ENCODE measurements at regions not wholly inside any gene's neighbourhood (a gene's known extent, or its start where the extent isn't known, plus 50 kb on each side); places are given as distances from the start of the nearest gene placed in this dataset.
"Not testable (repeated sequence)": the region's sequence is repeated elsewhere in the genome, so short reads cannot be mapped to it uniquely, and the experiment has no call there.

DNA sequence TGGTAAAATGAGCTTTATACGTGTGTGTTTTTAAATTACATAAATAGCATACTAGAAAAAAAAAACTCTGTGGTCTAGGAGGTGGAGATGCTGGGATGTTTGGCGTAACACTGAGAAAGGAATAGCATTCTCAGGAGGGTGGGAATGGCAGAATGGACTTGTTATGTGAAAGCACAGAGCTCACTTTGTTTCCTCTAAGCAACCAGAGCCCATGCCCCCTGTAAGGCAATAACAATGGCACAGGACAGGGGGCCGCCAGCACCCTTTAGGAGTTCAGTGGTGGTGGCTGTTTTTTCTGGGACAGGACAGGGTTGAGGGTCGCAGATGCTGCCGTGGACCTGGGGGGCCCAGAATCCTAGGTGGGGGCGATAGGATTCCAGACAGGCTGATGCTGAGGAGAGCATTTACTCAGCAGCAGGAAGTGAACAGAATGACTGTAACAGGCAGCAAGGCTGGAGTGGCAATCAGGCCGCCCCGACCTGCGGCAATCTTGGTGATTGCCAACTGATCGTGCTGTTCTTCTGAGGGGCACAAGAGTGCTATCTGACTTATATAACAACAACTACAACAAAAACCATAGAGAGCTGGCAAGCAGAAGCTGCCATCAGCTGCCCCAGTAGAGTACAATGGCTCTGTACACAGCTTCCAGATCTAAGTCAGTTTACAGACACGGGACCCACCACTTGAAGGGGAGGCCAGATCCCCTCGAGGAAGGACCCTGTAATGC, 160.4 kb downstream of the UACA start:
- DNase-seq = no peak

- DNase-seq = no peak
Measured at GRCh38 chr15:70602281-70602680, 161.1 kb downstream of the UACA start.

DNA sequence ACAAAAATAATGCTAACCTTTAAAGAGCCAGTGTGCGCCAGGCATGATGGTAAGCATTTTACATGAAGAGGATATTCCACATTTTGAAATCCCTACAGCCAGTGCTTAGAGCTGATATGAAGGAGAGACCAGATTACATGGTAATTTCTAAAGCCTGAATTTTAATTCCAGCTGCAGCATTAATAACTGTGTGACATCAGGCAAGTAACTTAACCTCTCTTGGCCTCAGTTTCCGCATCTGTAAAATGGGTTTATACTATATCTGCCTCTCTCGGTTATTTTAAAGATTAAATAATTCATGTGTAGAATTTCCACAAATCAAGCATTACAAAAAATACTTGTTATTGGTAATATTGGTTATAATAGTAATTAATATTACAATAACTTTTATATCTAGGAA, 165.4 kb downstream of the UACA start:
- DNase-seq = no peak

GRCh38 chr15:70597056-70597603, 166.2 kb downstream of the UACA start:
- DNase-seq = no peak

GRCh38 chr15:70596354-70597055, 166.9 kb downstream of the UACA start:
- no peak for DNase-seq

- no peak for DNase-seq
Measured at GRCh38 chr15:70593795-70594194, 169.6 kb downstream of the UACA start.

GRCh38 chr15:70589728-70590127, 173.6 kb downstream of the UACA start:
- DNase-seq = no peak

- DNase-seq = peak; percentile 91
Measured at GRCh38 chr15:70589221-70589620, 174.1 kb downstream of the UACA start.

DNA sequence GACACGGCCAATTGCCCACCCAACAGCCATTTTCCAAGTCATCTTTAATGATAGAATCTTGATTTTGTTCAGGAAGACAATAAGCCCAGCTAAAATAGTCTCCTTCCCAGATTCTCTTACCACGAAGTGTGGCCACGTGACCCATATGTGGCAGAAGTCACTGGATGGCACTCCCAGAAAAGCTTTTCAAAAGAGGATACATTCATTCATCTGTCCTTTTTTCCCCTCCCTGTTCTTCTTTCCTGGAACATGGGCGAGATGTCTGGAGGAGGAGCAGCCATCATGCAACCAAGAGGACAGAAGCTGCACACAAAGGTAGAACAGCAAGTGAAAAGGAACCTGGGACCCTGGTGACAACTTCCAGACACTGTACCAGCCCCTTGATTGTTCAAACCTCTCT, 174.7 kb downstream of the UACA start:
- DNase-seq = no peak

DNA sequence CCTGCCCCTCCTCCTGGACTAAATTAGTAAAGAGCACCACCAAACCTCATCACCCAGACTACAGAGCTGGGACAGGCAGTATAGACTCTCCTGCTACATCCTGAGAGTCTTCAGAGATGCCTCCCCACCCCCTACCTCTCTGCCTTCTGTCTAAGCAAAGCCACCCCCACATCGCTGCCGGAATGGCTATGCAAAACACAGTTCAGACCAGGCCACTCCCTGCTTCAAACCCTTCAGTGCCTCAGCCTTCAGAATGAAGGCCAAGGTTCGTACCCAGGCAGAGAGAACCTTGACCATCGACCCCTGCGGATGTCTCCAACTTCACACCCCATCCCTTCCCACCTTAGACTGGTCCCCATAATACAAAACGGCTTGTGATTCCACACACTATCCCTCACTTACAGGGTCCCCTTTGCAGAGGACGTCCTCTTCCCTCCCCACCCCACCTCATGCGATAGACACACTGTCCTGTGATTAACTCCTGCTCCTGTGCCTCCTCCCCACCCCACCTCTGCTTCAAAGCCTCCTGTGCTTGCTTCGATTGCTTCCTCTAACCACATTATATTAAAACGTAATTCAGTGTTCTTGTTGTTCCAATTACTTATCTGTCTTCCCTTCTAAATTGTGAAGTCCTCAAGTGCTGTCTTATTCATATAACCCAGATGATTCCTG, 175.3 kb downstream of the UACA start:
- DNase-seq = no peak

- DNase-seq = not testable (repeated sequence)
Measured at GRCh38 chr15:70587012-70587634, 176.2 kb downstream of the UACA start.

DNA sequence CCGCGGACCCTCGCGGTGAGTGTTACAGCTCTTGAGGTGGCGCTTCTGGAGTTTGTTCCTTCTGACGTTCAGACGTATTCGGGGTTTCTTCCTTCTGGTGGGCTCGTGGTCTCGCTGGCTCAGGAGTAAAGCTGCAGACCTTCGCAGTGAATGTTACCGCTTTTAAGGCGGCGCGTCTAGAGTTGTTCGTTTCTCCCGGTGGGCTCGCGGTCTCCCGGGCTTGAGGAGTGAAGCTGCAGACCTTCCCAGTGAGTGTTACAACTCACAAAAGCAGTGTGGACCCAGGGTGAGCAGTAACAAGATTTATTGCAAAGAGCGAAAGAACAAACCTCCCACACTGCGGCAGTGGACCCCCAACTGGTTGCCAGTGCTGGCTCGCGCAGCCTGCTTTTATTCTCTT, 177.1 kb downstream of the UACA start:
- DNase-seq = no peak

GRCh38 chr15:70585707-70586034, 177.7 kb downstream of the UACA start:
- no peak for DNase-seq

DNA sequence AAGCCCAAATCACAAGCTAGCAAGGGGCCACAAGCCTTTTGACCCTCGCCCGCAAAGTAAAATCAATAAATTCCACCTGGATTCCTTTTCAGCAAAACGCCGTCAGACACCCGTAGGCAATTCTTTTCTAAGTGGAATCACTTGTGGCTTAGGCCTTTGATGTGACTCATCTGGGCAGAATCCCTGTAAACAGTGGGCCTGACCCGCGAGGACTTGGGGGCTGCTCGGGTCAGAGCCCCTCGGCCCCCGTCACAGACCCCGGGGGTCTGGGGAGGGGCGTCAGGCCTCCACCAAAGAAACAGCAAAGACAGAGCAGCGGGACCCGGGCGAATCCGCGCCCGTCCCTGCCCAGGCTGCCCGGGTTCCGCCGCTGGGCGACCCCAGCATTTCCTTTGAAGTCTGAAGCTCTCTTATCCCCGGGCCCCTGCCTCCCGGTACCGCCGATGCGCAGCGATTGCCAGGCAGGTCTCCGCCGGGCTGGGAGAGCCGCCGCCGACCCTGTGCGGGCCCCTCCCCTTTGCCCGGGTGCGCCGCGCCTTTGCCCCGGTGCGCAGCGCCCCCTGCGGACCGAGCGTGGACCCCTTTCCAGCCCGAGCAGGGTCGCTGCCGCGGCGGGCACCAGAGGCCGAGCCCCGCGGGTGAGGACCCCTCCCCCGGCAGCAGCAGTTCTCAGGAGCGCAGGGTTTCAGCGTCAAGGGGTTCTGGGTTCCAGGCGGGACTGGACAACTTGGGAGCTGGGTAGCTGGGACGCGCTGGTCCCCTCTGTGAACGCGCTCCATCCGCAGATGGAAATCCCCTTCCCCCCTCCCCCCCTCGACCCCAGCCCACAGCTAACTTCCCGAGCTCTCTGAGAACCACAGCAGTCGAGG, 178.3 kb downstream of the UACA start:
- DNase-seq = no peak

DNA sequence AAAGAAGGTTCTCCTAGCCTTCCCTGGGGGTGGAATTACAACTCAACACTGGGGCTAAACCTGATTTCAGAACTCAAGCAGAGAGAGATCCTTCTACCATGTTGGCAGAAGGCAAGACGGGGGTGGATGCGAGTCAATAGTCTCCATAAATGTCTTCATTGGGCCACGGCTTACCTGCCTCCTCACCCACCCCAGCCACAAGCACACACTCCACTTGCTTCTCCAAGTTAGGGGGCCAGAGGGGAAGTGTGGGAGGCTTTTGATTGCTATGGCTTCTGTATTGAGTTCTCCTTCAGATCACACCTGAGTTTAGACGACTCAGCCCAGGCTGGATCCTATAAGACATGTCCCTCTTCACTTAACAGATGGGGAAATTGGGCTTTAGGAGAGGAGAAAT, 178.9 kb downstream of the UACA start:
- DNase-seq = no peak

- no peak for DNase-seq
Measured at GRCh38 chr15:70583006-70583405, 180.4 kb downstream of the UACA start.

DNA sequence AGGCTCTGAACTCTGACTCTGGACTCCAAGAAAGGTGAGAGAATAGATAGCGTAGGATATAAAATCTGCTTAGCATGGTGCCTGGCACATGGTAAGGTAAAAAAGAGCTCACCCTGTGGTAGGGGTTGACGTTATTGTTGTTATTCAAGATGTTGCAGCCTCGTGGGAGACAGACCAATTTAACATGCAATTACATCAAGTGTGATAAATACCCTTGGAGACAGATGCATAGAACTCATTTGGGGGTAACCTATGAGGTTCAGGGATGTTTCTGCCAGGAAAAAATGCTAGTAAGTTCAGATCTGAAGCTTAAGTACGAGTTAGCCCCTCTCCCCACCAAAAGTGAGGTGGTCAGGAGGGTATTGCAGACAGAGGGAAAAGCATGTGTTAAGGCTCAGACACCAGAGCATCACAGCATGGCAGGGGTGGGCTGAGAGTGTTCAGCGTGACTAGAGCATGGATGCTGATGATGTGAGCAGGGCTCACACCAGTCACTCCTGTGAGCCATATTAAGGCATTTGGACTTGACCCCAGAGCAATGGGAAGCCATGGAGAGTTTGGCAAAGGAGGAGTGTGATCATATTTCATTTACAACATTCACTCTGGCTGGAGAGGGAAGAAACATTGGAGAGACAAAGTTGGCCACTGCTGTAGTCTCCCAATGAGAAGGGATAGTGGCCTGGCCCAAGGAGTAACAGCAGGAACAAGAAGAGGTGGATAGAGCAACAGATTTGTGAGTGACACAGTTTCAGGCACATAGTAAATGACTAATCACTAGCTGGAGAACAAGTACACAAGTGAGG, 181.0 kb downstream of the UACA start:
- no peak for DNase-seq

- no peak for DNase-seq
Measured at GRCh38 chr15:70580958-70581357, 182.4 kb downstream of the UACA start.

DNA sequence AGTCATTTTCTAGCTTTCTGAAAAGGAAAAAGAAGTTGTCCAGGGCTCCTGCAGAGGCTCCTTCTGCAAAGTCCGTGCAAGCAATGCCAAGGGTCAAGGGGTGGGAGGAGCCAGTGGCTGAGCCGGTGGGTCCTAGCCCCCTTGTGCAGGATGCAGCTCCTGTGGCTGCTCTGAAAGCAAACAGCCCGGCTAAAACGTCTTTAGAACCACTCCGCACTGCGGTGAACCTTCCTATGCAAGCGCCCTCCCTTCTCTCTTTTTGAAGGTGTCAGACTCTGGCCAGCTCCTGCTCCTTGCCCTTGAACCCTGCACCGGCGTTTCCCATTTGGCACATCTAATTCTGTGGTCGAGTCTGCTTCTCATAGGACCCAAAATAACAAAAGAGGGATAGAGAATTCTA, 183.1 kb downstream of the UACA start:
- no peak for DNase-seq

DNA sequence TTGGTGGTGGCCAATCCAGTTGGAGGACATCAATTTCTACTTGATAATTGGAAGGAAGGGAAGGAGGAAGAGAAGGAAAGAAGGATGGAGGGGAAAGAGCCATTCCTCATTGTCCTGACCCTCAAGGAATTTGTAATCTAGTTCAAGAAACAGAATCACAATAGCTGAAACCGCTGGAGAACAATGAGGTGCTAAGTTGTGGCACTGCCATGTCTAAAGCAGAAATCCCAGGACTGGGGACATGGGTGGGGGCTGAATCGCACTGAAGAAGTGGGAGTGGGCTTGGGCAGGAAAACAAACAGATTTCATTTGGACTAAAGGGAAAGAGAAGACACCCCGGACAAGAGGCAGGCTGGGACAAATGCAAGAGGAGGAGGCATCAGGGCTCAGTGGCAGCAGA, 183.6 kb downstream of the UACA start:
- DNase-seq = no peak

DNA sequence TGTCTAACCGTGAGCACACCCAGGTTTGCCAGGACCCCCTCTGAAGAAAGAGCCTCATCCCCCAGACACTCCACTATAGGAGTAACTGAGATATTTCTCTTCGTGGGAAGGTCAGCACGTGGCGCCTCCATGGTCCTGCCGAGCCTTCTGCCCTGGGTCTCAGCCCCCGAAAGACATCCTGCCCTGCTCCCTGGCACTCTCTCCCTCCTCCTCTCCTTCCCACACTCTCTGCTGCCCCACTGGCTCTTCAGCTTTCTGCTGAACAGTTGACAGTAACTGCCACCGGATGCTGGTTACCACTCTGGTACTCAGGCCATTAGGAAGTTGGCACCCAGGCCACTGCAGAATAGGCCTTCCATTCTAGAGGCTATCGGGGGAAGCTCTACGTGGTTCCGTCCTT, 185.2 kb downstream of the UACA start:
- DNase-seq = no peak

- no peak for DNase-seq
Measured at GRCh38 chr15:70576696-70577095, 186.7 kb downstream of the UACA start.
